Right cardiac atrium (tissue), 5 donors: ENCODE measurements at regions not wholly inside any gene's neighbourhood (a gene's known extent, or its start where the extent isn't known, plus 50 kb on each side); places are given as distances from the start of the nearest gene placed in this dataset.

ENCODE experiments used
- ATAC-seq, 2 donors: fragments of 200-7000 bp; cut with Tn5 transposase; one replicate each; pipeline versions ENCODE4 v1.8.0 to v1.9.1; 2020; ENCODE audit warnings: moderate library complexity in 2 of 2, mild to moderate bottlenecking in 1 of 2
- DNase-seq, 3 donors: peaks; one replicate each; pipeline ENCODE4 v3.0.0-alpha.2; 2020
- H3K27ac ChIP-seq: one replicate; pipeline ENCODE4 v1.5.1; 2013; ENCODE audit warnings: mild to moderate bottlenecking, low read length, control low read depth, moderate library complexity
- H3K27me3 ChIP-seq: one replicate; pipeline ENCODE4 v1.6.1; 2013; ENCODE audit not compliant: control insufficient read depth, insufficient read depth
- H3K4me1 ChIP-seq: one replicate; pipeline ENCODE4 v1.6.1; 2013; ENCODE audit warnings: low read length; ENCODE audit not compliant: control insufficient read depth, insufficient read depth
- H3K4me3 ChIP-seq: one replicate; pipeline ENCODE4 v1.5.1; 2013; ENCODE audit warnings: low read length, control low read depth
- H3K9me3 ChIP-seq: one replicate; pipeline ENCODE4 v1.6.1; 2013; ENCODE audit warnings: low read length; ENCODE audit not compliant: control insufficient read depth
- WGBS: extraction: QIAGEN DNeasy Blood & Tissue Kit; methylation state at CpG from one replicate; pipeline ENCODE4 v1.1.7; 2013; 5-methylcytosine and 5-hydroxymethylcytosine counted together
- intact Hi-C, 4 donors: fragments of 100-400 bp; cut with DNase I; formaldehyde crosslinking; loops; one replicate each; pipeline versions ENCODE4 v1.11.0 to v1.14.0; 2022 to 2023
- donor health status: healthy with polysubstance abuse.
- donor health status: DM: no; HTN: yes; CAD: no.
- donor health status: DM: no; HTN: no; CAD: no.
- donor health status: DM: no; HTN: yes; CAD: no; lungs with severe emphysema.
- donor health status: DM: yes; HTN: yes; CAD: no.

DNA sequence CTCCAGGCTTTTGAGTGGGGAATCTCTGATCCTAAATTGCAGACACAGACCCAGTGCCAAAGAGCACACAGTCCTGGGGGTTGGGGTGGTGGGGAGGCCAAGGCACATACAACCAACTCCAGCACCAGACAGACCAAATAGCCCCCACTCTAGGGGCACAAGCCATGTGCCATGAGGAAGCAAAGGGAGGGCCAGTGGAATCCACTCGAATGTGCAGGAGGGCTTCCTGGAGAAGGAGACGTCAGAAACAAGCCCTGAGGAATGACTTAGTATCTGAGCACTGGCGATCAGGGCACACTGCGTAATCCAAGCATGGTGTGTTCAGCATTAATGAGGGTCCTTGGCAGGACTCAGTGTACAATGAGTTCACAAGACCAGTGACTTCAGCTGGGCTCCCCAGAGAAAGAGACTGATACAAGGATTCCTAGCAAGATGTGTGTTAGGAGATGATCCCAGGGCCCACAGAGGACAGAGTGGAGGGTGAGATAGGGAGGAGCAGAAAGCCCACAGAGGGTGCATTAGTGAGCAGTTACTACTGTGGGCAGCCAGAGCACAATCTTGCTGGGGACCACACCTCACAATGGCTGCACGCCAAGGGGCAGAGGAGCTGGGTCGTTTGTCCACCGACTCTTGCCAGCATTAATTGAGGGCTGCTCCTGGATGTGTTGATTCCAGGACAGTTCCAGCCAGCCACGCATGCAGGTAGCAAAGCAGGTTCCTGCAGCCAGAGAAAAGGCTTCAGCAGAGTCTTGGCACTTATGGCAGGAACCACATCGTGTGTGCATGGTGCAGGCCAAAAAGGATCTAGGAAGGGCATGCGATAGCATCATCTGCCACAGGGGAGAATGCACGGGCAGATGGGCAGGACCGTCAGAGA, 152.6 kb upstream of the VSTM2B start:
- intact Hi-C loops = no loop called here
- H3K4me3 ChIP-seq = no peak overlapping the region
- no peaks in the 10 kb centered on the region for H3K27me3 ChIP-seq
- no peak for DNase-seq
- no peaks in the 10 kb centered on the region for H3K4me1 ChIP-seq
- H3K9me3 ChIP-seq = no peaks in the 10 kb centered on the region
- WGBS = 74% methylated on average over 12 of the region's 12 CpGs
- ATAC-seq = no peak
- H3K27ac ChIP-seq = no peak overlapping the region

DNA sequence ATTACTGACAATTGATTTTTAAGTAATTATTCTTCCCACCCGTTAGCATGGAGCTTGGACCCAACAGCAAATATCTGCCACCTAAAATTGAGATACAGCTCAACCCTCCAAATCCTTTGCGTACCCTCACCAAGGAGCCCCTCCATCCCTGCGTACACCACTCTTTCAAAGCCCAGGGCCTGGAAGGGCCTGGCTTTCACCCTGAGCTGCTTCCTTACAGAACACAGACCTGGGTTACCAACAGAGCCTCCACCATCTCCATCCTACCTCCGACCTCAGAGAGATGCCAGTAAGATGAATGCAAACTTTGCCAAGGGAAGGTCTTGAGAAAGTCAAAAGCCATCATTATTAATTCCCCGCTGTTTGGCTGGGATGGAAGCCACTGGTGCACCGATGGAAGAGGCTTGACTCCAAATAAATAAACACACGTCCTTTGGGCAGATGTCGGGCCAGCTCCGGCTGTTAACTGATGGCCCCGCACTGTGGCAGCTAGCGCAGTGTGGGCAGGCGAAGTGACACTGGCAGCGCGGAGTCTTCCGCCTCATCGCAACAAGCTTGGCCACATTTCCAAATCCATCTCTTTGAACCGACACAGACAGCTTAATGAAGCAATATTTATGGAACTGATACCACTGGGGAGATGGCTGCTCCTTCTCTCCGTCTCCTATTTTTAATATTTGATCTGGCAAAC, 150.2 kb upstream of the VSTM2B start:
- no peaks in the 10 kb centered on the region for H3K4me1 ChIP-seq
- H3K9me3 ChIP-seq = no peaks in the 10 kb centered on the region
- DNase-seq (no peak), ATAC-seq (no peak)
- no peak overlapping the region for H3K27ac ChIP-seq
- no peak overlapping the region for H3K4me3 ChIP-seq
- intact Hi-C loops = no loop called here
- 79% methylated on average over 18 of the region's 18 CpGs for WGBS
- H3K27me3 ChIP-seq = no peaks in the 10 kb centered on the region

DNA sequence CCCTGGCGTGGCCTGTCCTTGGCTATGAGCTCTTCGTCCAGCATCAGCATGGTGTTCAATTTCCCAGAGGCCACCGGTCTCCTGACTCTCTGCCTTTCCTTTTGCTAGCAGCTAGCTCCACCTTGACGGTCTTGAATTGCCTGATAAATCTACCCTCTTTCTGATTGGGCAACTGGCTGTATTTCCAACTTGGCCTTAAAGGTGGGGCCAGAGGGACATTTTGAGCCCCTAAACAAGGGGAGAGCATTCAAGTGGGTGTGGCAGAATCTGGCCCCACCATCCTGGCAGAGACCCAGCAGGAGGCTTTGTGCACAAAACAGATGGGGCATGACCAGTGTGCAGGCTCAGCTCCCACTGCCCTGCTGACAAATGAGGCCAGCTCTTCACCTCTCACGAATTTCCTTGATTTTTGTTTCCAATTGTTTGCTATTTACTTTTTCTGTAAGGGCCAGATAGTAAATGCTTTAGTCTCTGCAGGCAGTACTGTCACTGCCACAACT, 148.9 kb upstream of the VSTM2B start:
- Histone ChIP-seq H3K27ac (no peak overlapping the region), H3K27me3 (no peaks in the 10 kb centered on the region), H3K4me3 (no peak overlapping the region), H3K4me1 (no peaks in the 10 kb centered on the region), H3K9me3 (no peaks in the 10 kb centered on the region)
- no peak for DNase-seq
- 55% methylated on average over 5 of the region's 5 CpGs for WGBS
- intact Hi-C loops = no loop called here
- ATAC-seq = no peak

DNA sequence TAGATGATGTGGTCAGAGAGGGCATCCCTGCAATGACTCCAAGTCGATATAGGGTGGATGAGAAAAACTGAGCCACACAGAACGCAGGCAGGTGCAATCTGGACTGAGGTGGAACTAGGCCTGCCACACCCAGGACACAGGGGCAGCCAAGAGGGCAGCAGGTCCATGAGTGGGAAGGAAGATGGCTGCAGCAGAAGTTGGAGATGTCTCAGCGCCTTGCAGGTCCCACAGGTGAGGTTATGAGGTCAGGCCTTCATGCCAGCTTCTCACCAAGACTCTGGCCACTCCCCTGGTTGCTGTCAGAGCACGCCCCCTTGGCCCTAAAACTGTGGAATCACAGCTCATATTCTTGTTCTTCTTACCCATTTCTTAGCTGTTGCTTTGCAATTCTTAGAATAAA, 147.7 kb upstream of the VSTM2B start:
- no peak overlapping the region for H3K27ac ChIP-seq
- DNase-seq = no peak
- H3K9me3 ChIP-seq = no peaks in the 10 kb centered on the region
- H3K4me3 ChIP-seq = no peak overlapping the region
- H3K4me1 ChIP-seq = no peaks in the 10 kb centered on the region
- WGBS = 63% methylated on average over 4 of the region's 4 CpGs
- no peaks in the 10 kb centered on the region for H3K27me3 ChIP-seq
- intact Hi-C loops = no loop called here
- no peak for ATAC-seq

DNA sequence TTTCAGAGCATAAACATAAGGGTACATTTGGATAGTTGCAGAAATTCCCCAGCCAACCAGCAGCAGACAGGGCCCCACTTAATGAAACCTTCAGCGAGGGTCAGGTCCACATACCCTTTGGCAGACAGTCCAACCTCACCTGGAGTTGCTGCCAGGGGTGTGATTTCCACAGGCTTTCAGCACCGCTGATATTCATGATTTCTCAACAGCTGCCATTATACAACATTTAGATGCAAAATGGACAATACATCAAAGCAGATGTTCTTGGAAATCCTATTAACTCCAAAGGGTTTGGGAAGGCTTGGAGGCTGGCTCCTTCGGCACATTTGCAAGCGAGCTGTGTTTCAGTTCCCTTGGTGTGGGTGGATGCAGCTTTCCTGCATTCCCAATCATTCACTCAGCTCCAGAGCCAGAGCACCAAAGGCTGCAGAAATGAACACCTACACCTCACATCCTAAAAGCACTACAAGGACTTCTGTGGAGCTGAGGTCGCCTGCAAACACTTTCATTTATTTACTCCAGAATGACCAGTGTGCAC, 147.2 kb upstream of the VSTM2B start:
- DNase-seq = no peak
- Histone ChIP-seq H3K9me3 (no peaks in the 10 kb centered on the region), H3K4me3 (no peak overlapping the region), H3K27ac (no peak overlapping the region), H3K4me1 (no peaks in the 10 kb centered on the region), H3K27me3 (no peaks in the 10 kb centered on the region)
- ATAC-seq = no peak
- WGBS = 59% methylated on average over 5 of the region's 5 CpGs
- intact Hi-C loops = no loop called here

DNA sequence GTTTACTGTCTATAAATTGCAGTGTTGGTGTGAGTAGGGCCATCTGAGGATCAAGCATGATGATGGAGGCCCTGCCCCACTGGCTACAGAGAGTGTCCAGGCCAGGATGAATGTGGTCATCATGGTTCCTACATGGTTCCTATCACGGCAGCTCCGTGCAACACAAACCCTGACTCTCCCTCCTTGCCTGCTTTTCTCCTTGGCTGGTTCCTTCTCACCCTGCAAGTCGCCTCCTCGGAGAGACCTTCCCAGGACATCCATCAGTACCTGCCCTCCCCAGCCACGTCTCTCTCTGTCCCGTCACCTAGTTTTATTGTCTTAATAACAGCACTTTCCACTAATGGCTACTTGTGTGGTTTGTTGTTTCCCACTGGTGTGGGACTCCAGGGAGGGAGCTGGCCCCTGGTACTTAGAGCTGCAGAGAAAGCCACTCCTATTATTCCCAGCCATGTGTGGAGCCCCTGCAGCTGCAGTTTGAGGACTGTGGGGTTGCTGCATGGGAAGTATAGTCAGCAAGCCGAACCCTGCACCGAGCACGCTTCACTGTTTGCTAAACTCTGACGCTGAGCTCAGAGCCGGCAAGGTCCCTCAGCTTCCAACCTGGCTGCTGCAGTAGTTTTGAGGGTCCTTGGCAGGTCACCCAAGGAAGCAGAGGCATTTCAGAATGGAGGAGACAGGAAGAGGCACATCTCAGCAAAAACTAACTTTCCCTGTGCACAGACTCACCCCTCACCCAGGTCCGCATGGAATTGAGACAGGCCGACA, 146.4 kb upstream of the VSTM2B start:
- 66% methylated on average over 13 of the region's 13 CpGs for WGBS
- Histone ChIP-seq H3K27ac (no peak overlapping the region), H3K4me1 (no peaks in the 10 kb centered on the region), H3K4me3 (no peak overlapping the region), H3K27me3 (no peaks in the 10 kb centered on the region), H3K9me3 (no peaks in the 10 kb centered on the region)
- intact Hi-C loops = no loop called here
- ATAC-seq (no peak), DNase-seq (no peak)

DNA sequence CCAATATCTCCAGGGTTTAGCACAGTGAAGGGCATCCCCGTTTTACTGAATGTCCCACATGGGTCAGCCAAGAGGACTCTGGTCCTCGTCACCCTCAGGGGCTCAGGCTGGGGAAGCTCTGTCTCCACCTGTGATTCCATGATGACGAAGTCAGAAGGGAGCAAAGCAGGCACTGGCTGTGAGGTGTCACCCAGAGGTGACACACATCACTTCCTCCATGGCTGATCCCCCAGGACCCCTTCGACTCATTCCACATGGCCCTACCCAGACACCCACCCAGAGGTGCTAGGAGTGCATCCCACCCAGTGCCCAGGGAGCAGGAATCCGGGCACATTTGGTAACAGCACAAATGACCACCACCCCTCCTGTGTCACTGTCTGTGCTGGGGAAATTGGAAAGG, 145.2 kb upstream of the VSTM2B start:
- H3K27ac ChIP-seq = no peak overlapping the region
- H3K4me3 ChIP-seq = no peak overlapping the region
- no peaks in the 10 kb centered on the region for H3K27me3 ChIP-seq
- WGBS = 69% methylated on average over 5 of the region's 5 CpGs
- DNase-seq (no peak), ATAC-seq (no peak)
- H3K4me1 ChIP-seq = no peaks in the 10 kb centered on the region
- no peaks in the 10 kb centered on the region for H3K9me3 ChIP-seq
- intact Hi-C loops = no loop called here

DNA sequence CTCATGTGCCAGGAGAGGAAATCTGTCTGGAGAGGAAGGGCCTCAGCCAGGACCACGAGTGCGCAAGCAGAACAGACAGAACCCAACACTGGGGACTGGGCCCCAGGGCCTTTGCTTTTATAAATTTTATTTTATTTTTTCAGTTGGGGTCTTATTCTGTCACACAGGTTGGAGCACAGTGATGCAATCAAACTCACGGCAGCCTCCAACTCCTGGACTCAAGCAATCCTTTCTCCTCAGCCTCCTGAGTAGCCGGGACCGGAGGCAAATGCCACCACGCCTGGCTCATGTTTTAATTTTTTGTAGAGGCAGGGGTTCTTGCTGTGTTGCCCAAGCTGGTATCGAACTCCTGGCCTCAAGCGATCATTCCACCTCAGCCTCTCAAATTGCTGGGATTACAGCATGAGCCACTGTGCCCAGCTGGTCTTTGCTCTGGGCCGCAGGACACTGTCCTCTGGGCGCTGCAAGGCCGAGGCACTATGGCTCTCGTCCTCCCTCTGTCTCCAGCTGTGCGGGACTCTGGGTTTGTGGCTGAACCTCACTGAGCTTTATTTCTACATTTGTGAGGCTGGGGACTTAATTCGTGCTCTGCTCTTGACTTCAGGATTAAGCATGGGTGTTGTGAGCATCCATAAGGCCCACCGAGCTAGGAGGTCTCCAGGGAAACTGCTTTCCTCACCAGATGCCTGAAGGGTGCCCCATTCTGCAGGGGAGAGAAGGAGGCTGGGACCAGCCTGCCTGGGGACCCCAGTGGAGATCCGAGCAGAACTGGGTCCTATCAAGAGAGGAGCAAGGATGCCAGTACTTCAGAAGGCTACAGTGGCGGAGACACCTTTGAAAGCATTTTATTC, 144.2 kb upstream of the VSTM2B start:
- H3K27ac ChIP-seq = no peak overlapping the region
- ATAC-seq = no peak
- WGBS = 82% methylated on average over 17 of the region's 17 CpGs

DNA sequence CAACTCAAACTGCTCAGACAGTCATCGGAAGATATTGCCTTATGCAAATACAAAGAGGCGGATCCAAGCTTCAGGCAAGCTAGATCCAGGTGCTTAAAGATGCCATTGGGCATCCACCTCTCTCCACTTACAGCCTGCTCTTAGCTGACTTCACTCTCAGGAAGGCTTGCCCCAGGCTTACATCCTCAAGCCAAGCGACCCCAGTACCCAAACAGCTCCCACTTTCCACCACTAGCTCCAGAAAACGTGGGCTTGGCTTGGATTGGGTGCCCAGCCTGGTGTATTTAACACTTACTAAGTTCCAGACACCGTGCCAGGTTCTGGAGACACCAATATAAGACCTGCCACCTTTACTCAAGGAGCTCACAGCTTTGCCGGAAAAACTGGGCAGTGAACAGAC, 142.1 kb upstream of the VSTM2B start:
- intact Hi-C loops = no loop called here
- H3K4me1 ChIP-seq = no peaks in the 10 kb centered on the region
- H3K4me3 ChIP-seq = no peak overlapping the region
- ATAC-seq = no peak
- no peak overlapping the region for H3K27ac ChIP-seq
- DNase-seq = no peak
- H3K27me3 ChIP-seq = no peaks in the 10 kb centered on the region
- H3K9me3 ChIP-seq = no peaks in the 10 kb centered on the region
- WGBS = 75% methylated on average over 6 of the region's 6 CpGs

More for the DNA sequence above, 144.2 kb upstream of the VSTM2B start:
- H3K9me3 ChIP-seq = no peaks in the 10 kb centered on the region
- DNase-seq = no peak
- no peak overlapping the region for H3K4me3 ChIP-seq
- no peaks in the 10 kb centered on the region for H3K27me3 ChIP-seq
- intact Hi-C loops = no loop called here
- no peaks in the 10 kb centered on the region for H3K4me1 ChIP-seq

DNA sequence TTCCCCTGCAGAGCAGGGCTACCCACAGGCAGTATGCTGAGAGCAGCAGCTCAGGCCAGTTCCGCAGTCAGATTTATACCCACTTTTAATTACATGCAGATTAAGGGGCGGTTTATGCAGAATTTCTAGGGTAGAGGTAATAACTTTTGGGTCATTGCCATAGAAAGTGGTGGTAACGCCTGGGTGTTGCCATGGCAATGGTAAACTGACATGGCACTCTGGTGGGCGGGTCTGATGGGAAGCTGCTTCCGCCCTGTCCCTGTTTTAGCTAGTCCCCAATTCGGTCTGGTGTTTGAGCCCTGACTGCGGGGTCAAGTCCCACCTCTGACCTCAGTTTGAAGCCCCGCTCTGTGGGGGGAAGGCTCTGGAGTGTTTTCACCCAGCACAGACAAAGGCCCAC, 141.1 kb upstream of the VSTM2B start:
- DNase-seq = no peak
- no peak overlapping the region for H3K27ac ChIP-seq
- no peaks in the 10 kb centered on the region for H3K27me3 ChIP-seq
- H3K4me3 ChIP-seq = no peak overlapping the region
- no peaks in the 10 kb centered on the region for H3K4me1 ChIP-seq
- 55% methylated on average over 8 of the region's 8 CpGs for WGBS
- ATAC-seq = no peak
- intact Hi-C loops = no loop called here
- no peaks in the 10 kb centered on the region for H3K9me3 ChIP-seq
